ENCODE measurements at regions not wholly inside any gene's neighbourhood (a gene's known extent, or its start where the extent isn't known, plus 50 kb on each side); places are given as distances from the start of the nearest gene placed in this dataset.

- TF ChIP-seq EZH2 (IDR thresholded peaks at IDR 0.05; ENCODE audit: borderline replicate concordance, insufficient read depth, low read length, poor library complexity, severe bottlenecking) (no peak), REST (IDR thresholded peaks at IDR 0.05; ENCODE audit: borderline replicate concordance) (no peak), EP300 (conservative IDR thresholded peaks at IDR 0.05; ENCODE audit: poor library complexity, severe bottlenecking) (no peak), MXI1 (conservative IDR thresholded peaks at IDR 0.05; ENCODE audit: poor library complexity, severe bottlenecking) (no peak), RAD21 (conservative IDR thresholded peaks at IDR 0.05) (no peak), SMC3 (conservative IDR thresholded peaks at IDR 0.05; ENCODE audit: poor library complexity) (no peak), POLR2AphosphoS5 (IDR thresholded peaks at IDR 0.05) (no peak), TAF1 (IDR thresholded peaks at IDR 0.05; ENCODE audit: low read depth) (no peak), CTCF (IDR thresholded peaks at IDR 0.05; ENCODE audit: poor library complexity, severe bottlenecking) (no peak)
- H3K9me2 ChIP-seq (ENCODE audit: insufficient read depth, low read length), result no peaks in the 10 kb centered on the region
- no peaks in the 10 kb centered on the region for H3K9me3 ChIP-seq (ENCODE audit: low read length)
- no peaks in the 10 kb centered on the region for H3K27me3 ChIP-seq (ENCODE audit: insufficient read depth, low read depth, low read length)
- H4K20me1 ChIP-seq (ENCODE audit: insufficient read depth), result no peaks in the 10 kb centered on the region
- H3K4me3 ChIP-seq (ENCODE audit: low read length), result no peak overlapping the region
- H3K9ac ChIP-seq (ENCODE audit: low read length), result no peak overlapping the region
- no peak overlapping the region for H3K27ac ChIP-seq (ENCODE audit: low read length)
- no peak overlapping the region for H3K4me2 ChIP-seq (ENCODE audit: low read length)
- no peaks in the 10 kb centered on the region for H3F3A ChIP-seq (ENCODE audit: insufficient read depth, low read length, poor library complexity, severe bottlenecking)
- no peaks in the 10 kb centered on the region for H3K79me2 ChIP-seq (replicated peaks; ENCODE audit: insufficient read depth, low read length)
- H3K36me3 ChIP-seq (ENCODE audit: insufficient read depth, low read length), result no peaks in the 10 kb centered on the region
- H2AFZ ChIP-seq (ENCODE audit: low read depth, low read length), result no peak overlapping the region
These were observed 1053.6 kb upstream of the SEL1L start for GRCh38 chr14:82587226-82587625.

GRCh38 chr14:82595466-82595865, 1061.8 kb upstream of the SEL1L start:
- Histone ChIP-seq H3K9me2 (ENCODE audit: insufficient read depth, low read length) (no peaks in the 10 kb centered on the region), H4K20me1 (ENCODE audit: insufficient read depth) (no peaks in the 10 kb centered on the region), H3F3A (ENCODE audit: insufficient read depth, low read length, poor library complexity, severe bottlenecking) (no peaks in the 10 kb centered on the region), H3K9me3 (ENCODE audit: low read length) (no peaks in the 10 kb centered on the region), H3K4me3 (ENCODE audit: low read length) (no peak overlapping the region), H2AFZ (ENCODE audit: low read depth, low read length) (no peak overlapping the region), H3K4me2 (ENCODE audit: low read length) (no peak overlapping the region), H3K9ac (ENCODE audit: low read length) (no peak overlapping the region), H3K36me3 (ENCODE audit: insufficient read depth, low read length) (no peaks in the 10 kb centered on the region), H3K27me3 (ENCODE audit: insufficient read depth, low read depth, low read length) (no peaks in the 10 kb centered on the region), H3K27ac (ENCODE audit: low read length) (no peak overlapping the region), H3K79me2 (replicated peaks; ENCODE audit: insufficient read depth, low read length) (no peaks in the 10 kb centered on the region)
- TF ChIP-seq SMC3 (conservative IDR thresholded peaks at IDR 0.05; ENCODE audit: poor library complexity) (no peak), CTCF (IDR thresholded peaks at IDR 0.05; ENCODE audit: poor library complexity, severe bottlenecking) (no peak), MXI1 (conservative IDR thresholded peaks at IDR 0.05; ENCODE audit: poor library complexity, severe bottlenecking) (no peak), EZH2 (IDR thresholded peaks at IDR 0.05; ENCODE audit: borderline replicate concordance, insufficient read depth, low read length, poor library complexity, severe bottlenecking) (no peak), RAD21 (conservative IDR thresholded peaks at IDR 0.05) (no peak)
